Medulla oblongata (tissue), 1 donor: ENCODE measurements at regions not wholly inside any gene's neighbourhood (a gene's known extent, or its start where the extent isn't known, plus 50 kb on each side); places are given as distances from the start of the nearest gene placed in this dataset.
"Not testable (repeated sequence)": the region's sequence is repeated elsewhere in the genome, so short reads cannot be mapped to it uniquely, and the experiment has no call there.

Experiments used
- DNase-seq: peaks from one replicate; pipeline ENCODE4 v3.0.0-alpha.2; 2015; ENCODE audit errors: extremely low spot score

- DNase-seq = peak; percentile 83
These were observed 85.4 kb upstream of the OLIG2 start for GRCh38 chr21:32940079-32941014.

GRCh38 chr21:32941263-32941662, 84.5 kb upstream of the OLIG2 start:
- no peak for DNase-seq

- no peak for DNase-seq
These were observed 79.1 kb upstream of the OLIG2 start for GRCh38 chr21:32946654-32947053.

- no peak for DNase-seq
These were observed 78.0 kb upstream of the OLIG2 start for GRCh38 chr21:32947736-32948135.

- no peak for DNase-seq
These were observed 76.0 kb upstream of the OLIG2 start for GRCh38 chr21:32949701-32950100.

- DNase-seq = no peak
These were observed 74.7 kb upstream of the OLIG2 start for GRCh38 chr21:32951041-32951440.

- no peak for DNase-seq
These were observed 71.4 kb upstream of the OLIG2 start for GRCh38 chr21:32954353-32954752.

GRCh38 chr21:32955311-32956060, 70.2 kb upstream of the OLIG2 start:
- DNase-seq = no peak

GRCh38 chr21:32956061-32956656, 69.6 kb upstream of the OLIG2 start:
- DNase-seq = no peak

GRCh38 chr21:32957545-32957944, 68.2 kb upstream of the OLIG2 start:
- no peak for DNase-seq

GRCh38 chr21:32958288-32959002, 67.3 kb upstream of the OLIG2 start:
- DNase-seq = no peak

- DNase-seq = no peak
These were observed 63.5 kb upstream of the OLIG2 start for GRCh38 chr21:32962268-32962667.

- no peak for DNase-seq
These were observed 60.5 kb upstream of the OLIG2 start for GRCh38 chr21:32965129-32965680.

GRCh38 chr21:32966120-32966519, 59.6 kb upstream of the OLIG2 start:
- no peak for DNase-seq

GRCh38 chr21:32968103-32968502, 57.6 kb upstream of the OLIG2 start:
- not testable (repeated sequence) for DNase-seq

GRCh38 chr21:32974653-32975052, 51.1 kb upstream of the OLIG2 start:
- DNase-seq = no peak

GRCh38 chr21:32975811-32976431, 49.8 kb upstream of the OLIG2 start:
- DNase-seq = no peak
